GM23338 (cell line): ENCODE measurements at regions not wholly inside any gene's neighbourhood (a gene's known extent, or its start where the extent isn't known, plus 50 kb on each side); places are given as distances from the start of the nearest gene placed in this dataset.

ENCODE experiments used
- ATAC-seq: fragments of 200-7000 bp; cut with Tn5 transposase; 3 replicates; pipeline ENCODE4 v1.9.1; 2020
- DNase-seq: peaks from one replicate; pipeline ENCODE4 v3.0.0-alpha.2; 2015; ENCODE audit warnings: low spot score
- H2AFZ ChIP-seq: fragments of 200-600 bp; sonication (generic); 2 replicates; pipeline ENCODE4 v1.8.0; 2016; ENCODE audit warnings: antibody characterized with exemption, mild to moderate bottlenecking, moderate library complexity
- H3F3A ChIP-seq: fragments of 200-600 bp; sonication (generic); replicated peaks from 2 replicates; pipeline ENCODE4 v1.8.0; 2017; ENCODE audit warnings: antibody characterized with exemption, mixed run types, low read depth
- H3K27ac ChIP-seq: fragments of 200-600 bp; sonication (generic); 2 replicates; pipeline ENCODE4 v1.6.1; 2016; ENCODE audit warnings: low read depth
- H3K27me3 ChIP-seq: fragments of 200-600 bp; sonication (generic); 2 replicates; pipeline ENCODE4 v1.8.0; 2016; ENCODE audit warnings: mild to moderate bottlenecking, mixed run types, moderate library complexity; ENCODE audit not compliant: insufficient read depth
- H3K36me3 ChIP-seq: fragments of 200-600 bp; sonication (generic); 2 replicates; pipeline ENCODE4 v1.8.0; 2016; ENCODE audit warnings: mild to moderate bottlenecking; ENCODE audit not compliant: insufficient read depth
- H3K4me1 ChIP-seq: fragments of 200-600 bp; sonication (generic); 2 replicates; pipeline ENCODE4 v1.8.0; 2016; ENCODE audit warnings: mild to moderate bottlenecking, moderate library complexity; ENCODE audit not compliant: insufficient read depth
- H3K4me2 ChIP-seq: fragments of 200-600 bp; sonication (generic); 2 replicates; pipeline ENCODE4 v1.7.1; 2017; ENCODE audit warnings: mixed run types
- H3K4me3 ChIP-seq: fragments of 200-600 bp; sonication (generic); 2 replicates; pipeline ENCODE4 v1.6.1; 2016; ENCODE audit warnings: mixed run types
- H3K79me2 ChIP-seq: fragments of 200-600 bp; sonication (generic); replicated peaks from 2 replicates; pipeline ENCODE4 v1.8.0; 2017; ENCODE audit warnings: mild to moderate bottlenecking; ENCODE audit not compliant: insufficient read depth
- H3K9me2 ChIP-seq: fragments of 200-600 bp; sonication (generic); 2 replicates; pipeline ENCODE4 v1.8.0; 2017; ENCODE audit not compliant: insufficient read depth
- H4K20me1 ChIP-seq: fragments of 200-600 bp; sonication (generic); replicated peaks from 2 replicates; pipeline ENCODE4 v1.8.0; 2017; ENCODE audit warnings: mild to moderate bottlenecking; ENCODE audit not compliant: insufficient read depth
- H3K27ac Mint-ChIP-seq: 2 replicates; pipeline ENCODE4 v1.8.0; 2020; ENCODE audit warnings: inconsistent platforms, mild to moderate bottlenecking, moderate library complexity, mixed read lengths
- H3K27me3 Mint-ChIP-seq: 3 replicates; pipeline ENCODE4 v1.8.0; 2022; ENCODE audit warnings: low read depth, mild to moderate bottlenecking, moderate library complexity, mixed read lengths, inconsistent platforms; ENCODE audit not compliant: insufficient read depth, poor library complexity
- H3K36me3 Mint-ChIP-seq: 3 replicates; pipeline ENCODE4 v1.8.0; 2021; ENCODE audit warnings: low read depth, mild to moderate bottlenecking, inconsistent platforms, moderate library complexity, mixed read lengths
- H3K4me1 Mint-ChIP-seq: 3 replicates; pipeline ENCODE4 v1.8.0; 2020; ENCODE audit warnings: mild to moderate bottlenecking, inconsistent platforms, mixed read lengths
- H3K4me3 Mint-ChIP-seq: 3 replicates; pipeline ENCODE4 v1.8.0; 2021; ENCODE audit warnings: moderate library complexity, mild to moderate bottlenecking, inconsistent platforms, mixed read lengths
- H3K9me3 Mint-ChIP-seq: 3 replicates; pipeline ENCODE4 v1.8.0; 2020; ENCODE audit warnings: moderate library complexity, mild to moderate bottlenecking, inconsistent platforms, mixed read lengths
- EZH2phosphoT487 ChIP-seq: fragments of 200-600 bp; sonication (generic); IDR thresholded peaks from one replicate; pipeline ENCODE4 v1.8.1; 2018; ENCODE audit warnings: antibody characterized with exemption; ENCODE audit not compliant: unreplicated experiment
- JUNB ChIP-seq: IDR thresholded peaks from one replicate; pipeline ENCODE4 v1.6.1; 2016; ENCODE audit warnings: antibody characterized with exemption; ENCODE audit not compliant: unreplicated experiment
- POLR2AphosphoS5 ChIP-seq: IDR thresholded peaks from 2 replicates; pipeline ENCODE4 v1.6.1; 2016; ENCODE audit warnings: antibody characterized with exemption, low read depth
- STAT1 ChIP-seq: IDR thresholded peaks from one replicate; pipeline ENCODE4 v1.6.1; 2016; ENCODE audit warnings: antibody characterized with exemption; ENCODE audit not compliant: unreplicated experiment
- ZNF462 ChIP-seq: fragments of 250-450 bp; sonication (Bioruptor Pico); IDR thresholded peaks from 2 replicates; pipeline ENCODE4 v1.5.0; 2020; ENCODE audit warnings: mild to moderate bottlenecking, moderate library complexity
- TF ChIP-seq, protein P1 (sequence below): IDR thresholded peaks from 2 replicates; pipeline ENCODE4 v1.6.1; 2016; ENCODE audit warnings: antibody characterized with exemption

DNA sequence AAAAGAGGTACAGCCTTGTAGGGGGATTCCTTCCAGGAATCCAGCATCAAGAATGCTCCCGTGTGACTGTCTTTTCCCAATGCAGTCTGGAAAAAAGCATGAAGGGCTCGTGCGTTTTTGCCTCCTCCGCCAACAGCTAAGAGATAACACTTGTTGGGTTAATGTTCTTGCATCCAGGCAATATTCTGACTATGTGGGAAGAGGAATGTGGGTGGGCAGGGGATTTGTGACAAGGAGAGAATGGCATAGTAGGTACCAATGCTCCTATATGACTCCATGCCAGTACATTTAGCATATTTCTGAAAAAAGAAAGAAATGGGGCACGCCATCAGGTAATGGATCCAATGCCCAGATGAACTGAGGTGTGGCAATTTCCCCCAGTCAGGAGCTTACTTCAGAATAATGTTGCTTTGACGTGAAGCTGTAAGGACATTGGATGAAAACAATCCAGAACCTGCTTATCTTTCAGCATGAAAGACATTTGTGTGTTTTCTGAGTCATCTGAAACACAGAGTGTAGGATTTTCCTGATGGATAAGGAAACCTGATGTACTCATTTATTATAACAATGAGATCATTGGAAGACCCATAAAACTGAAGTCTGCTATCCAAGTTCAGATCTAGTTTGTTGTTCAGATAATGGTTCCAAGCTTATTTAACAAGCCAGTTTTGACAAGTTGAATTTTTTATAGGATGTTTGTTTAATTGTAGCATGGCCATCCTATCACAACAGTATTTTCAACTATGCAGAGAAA is 105.5 kb downstream of the LYPLAL1 start (continued):
- TF ChIP-seq, protein P1, sequence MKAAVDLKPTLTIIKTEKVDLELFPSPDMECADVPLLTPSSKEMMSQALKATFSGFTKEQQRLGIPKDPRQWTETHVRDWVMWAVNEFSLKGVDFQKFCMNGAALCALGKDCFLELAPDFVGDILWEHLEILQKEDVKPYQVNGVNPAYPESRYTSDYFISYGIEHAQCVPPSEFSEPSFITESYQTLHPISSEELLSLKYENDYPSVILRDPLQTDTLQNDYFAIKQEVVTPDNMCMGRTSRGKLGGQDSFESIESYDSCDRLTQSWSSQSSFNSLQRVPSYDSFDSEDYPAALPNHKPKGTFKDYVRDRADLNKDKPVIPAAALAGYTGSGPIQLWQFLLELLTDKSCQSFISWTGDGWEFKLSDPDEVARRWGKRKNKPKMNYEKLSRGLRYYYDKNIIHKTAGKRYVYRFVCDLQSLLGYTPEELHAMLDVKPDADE, result no peak
- TF ChIP-seq STAT1, result no peak
- TF ChIP-seq JUNB, result no peak
- TF ChIP-seq EZH2phosphoT487, result no peak

DNA sequence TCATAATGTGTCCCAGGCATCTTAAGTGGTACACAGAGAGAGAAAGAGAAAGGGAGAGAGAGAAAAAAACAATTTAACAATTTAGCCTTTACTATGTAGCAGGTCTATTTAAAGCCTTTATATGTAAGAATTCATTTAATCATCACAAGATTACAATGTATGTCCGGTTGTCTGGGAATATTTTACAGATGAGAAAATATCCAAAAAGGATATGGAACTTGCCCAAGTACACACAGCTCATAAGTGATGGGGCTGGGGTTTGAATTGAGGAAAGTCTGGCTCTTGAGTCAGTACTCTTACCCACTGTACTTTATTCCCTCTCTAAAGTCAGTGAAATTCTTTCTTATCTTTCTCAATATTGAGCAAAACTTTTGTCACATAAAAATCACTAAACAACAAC is 104.6 kb downstream of the LYPLAL1 start:
- Histone ChIP-seq H3F3A (no peaks in the 10 kb centered on the region), H3K9me2 (no peaks in the 10 kb centered on the region; the same call in 1 of the 2 replicates), H3K36me3 (no peaks in the 10 kb centered on the region), H2AFZ (no peak overlapping the region), H3K4me2 (no peak overlapping the region), H3K27me3 (no peaks in the 10 kb centered on the region), H4K20me1 (no peaks in the 10 kb centered on the region), H3K4me3 (no peak overlapping the region), H3K79me2 (no peaks in the 10 kb centered on the region), H3K4me1 (no peaks in the 10 kb centered on the region), H3K27ac (no peak overlapping the region)
- no peak for ATAC-seq
- Mint-ChIP-seq H3K4me3 (no peak overlapping the region), H3K36me3 (no peaks in the 10 kb centered on the region), H3K9me3 (no peaks in the 10 kb centered on the region), H3K27me3 (peaks cover 6% of the 10 kb centered on the region), H3K4me1 (no peaks in the 10 kb centered on the region), H3K27ac (no peak overlapping the region)
- DNase-seq, result no peak
- no peak for TF ChIP-seq POLR2AphosphoS5
- no peak for TF ChIP-seq EZH2phosphoT487
- TF ChIP-seq ZNF462 (CRISPR knock-in tag), result no peak
- no peak for TF ChIP-seq STAT1
- TF ChIP-seq, protein P1, result no peak
